A673 (cell line): ENCODE measurements at regions not wholly inside any gene's neighbourhood (a gene's known extent, or its start where the extent isn't known, plus 50 kb on each side); places are given as distances from the start of the nearest gene placed in this dataset.

Source experiments
- BruUV-seq: library from RNA; stranded (reverse); fragments of 400-500 nt; replicated peaks from 2 replicates; lab custom pipeline; 2021; lab: Mats Ljungman, UMichigan
- CTCF ChIA-PET: fragments of 300-600 bp; sonication (Branson Sonifier 250); formaldehyde crosslinking; loops from one replicate; lab custom pipeline; 2022; ENCODE audit warnings: antibody characterized with exemption; lab: Charles Lee
- POLR2A ChIA-PET: fragments of 300-600 bp; sonication (Branson Sonifier 250); formaldehyde crosslinking; loops from one replicate; lab custom pipeline; 2022; ENCODE audit warnings: antibody characterized with exemption; ENCODE audit not compliant: low non-redundant PET; lab: Charles Lee
- DNase-seq: peaks from one replicate; pipeline ENCODE4 v3.0.0-alpha.2; 2015; ENCODE audit warnings: low spot score
- H3K27ac ChIP-seq: fragments of 200-600 bp; sonication (generic); 2 replicates; pipeline ENCODE4 v1.5.1; 2016; ENCODE audit warnings: mixed run types, low read depth, mild to moderate bottlenecking, mixed read lengths, antibody characterized with exemption, low read length; ENCODE audit not compliant: poor library complexity, severe bottlenecking
- H3K27me3 ChIP-seq: fragments of 200-600 bp; sonication (generic); replicated peaks from 2 replicates; pipeline ENCODE4 v1.6.1; 2017; ENCODE audit warnings: mixed run types, low read depth, mild to moderate bottlenecking, mixed read lengths, antibody characterized with exemption, low read length; ENCODE audit not compliant: insufficient read depth, poor library complexity
- H3K36me3 ChIP-seq: fragments of 200-600 bp; sonication (generic); 2 replicates; pipeline ENCODE4 v1.6.1; 2016; ENCODE audit warnings: mixed run types, mild to moderate bottlenecking, mixed read lengths, antibody characterized with exemption, low read length; ENCODE audit not compliant: insufficient read depth, poor library complexity, severe bottlenecking
- H3K4me1 ChIP-seq: fragments of 200-600 bp; sonication (generic); 2 replicates; pipeline ENCODE4 v1.6.1; 2017; ENCODE audit warnings: mixed run types, mild to moderate bottlenecking, mixed read lengths, antibody characterized with exemption, low read length; ENCODE audit not compliant: insufficient read depth, poor library complexity, severe bottlenecking
- H3K4me3 ChIP-seq: fragments of 200-600 bp; sonication (generic); 2 replicates; pipeline ENCODE4 v1.5.1; 2016; ENCODE audit warnings: low read depth, mixed run types, mild to moderate bottlenecking, mixed read lengths, low read length; ENCODE audit not compliant: poor library complexity, severe bottlenecking
- H3K9me3 ChIP-seq: fragments of 200-600 bp; sonication (generic); 2 replicates; pipeline ENCODE4 v1.6.1; 2016; ENCODE audit warnings: mixed run types, low read depth, mild to moderate bottlenecking, mixed read lengths, antibody characterized with exemption, low read length; ENCODE audit not compliant: poor library complexity, severe bottlenecking
- CTCF ChIP-seq: fragments of 300-800, 200-600 bp; sonication (generic); conservative IDR thresholded peaks from 2 replicates; pipeline ENCODE4 v1.5.1; 2017; ENCODE audit warnings: low read depth, mild to moderate bottlenecking, antibody characterized with exemption, low read length, moderate library complexity, mixed read lengths
- EZH2 ChIP-seq: fragments of 200-600 bp; sonication (generic); IDR thresholded peaks from 2 replicates; pipeline ENCODE4 v1.6.1; 2017; ENCODE audit warnings: borderline replicate concordance, low read depth, mild to moderate bottlenecking, mixed read lengths, antibody characterized with exemption, low read length; ENCODE audit not compliant: poor library complexity, severe bottlenecking
- intact Hi-C: fragments of 100-400 bp; cut with micrococcal nuclease; formaldehyde crosslinking; loops from one replicate; pipeline ENCODE4 v1.10.0; 2022; ENCODE audit not compliant: unreplicated experiment

- TF ChIP-seq CTCF (no peak), EZH2 (no peak)
- ChIA-PET CTCF (no interaction called here), POLR2A (no interaction called here)
- H3K36me3 ChIP-seq: no peaks in the 10 kb centered on the region
- no peak overlapping the region for H3K27ac ChIP-seq
- intact Hi-C loops: no loop called here
- no peaks in the 10 kb centered on the region for H3K9me3 ChIP-seq
- H3K4me1 ChIP-seq: no peaks in the 10 kb centered on the region
- DNase-seq: no peak
- no TSS peak for BruUV-seq
- H3K27me3 ChIP-seq: no peaks in the 10 kb centered on the region
- no peak overlapping the region for H3K4me3 ChIP-seq
These were observed 417.2 kb upstream of the SYT1 start for GRCh38 chr12:78447373-78447772.

- Histone ChIP-seq H3K4me3 (no peak overlapping the region), H3K9me3 (no peaks in the 10 kb centered on the region), H3K4me1 (no peaks in the 10 kb centered on the region), H3K27me3 (no peaks in the 10 kb centered on the region), H3K27ac (no peak overlapping the region), H3K36me3 (no peaks in the 10 kb centered on the region)
- ChIA-PET POLR2A (no interaction called here), CTCF (no interaction called here)
- intact Hi-C loops: no loop called here
- BruUV-seq: no TSS peak
- TF ChIP-seq EZH2: no peak
- TF ChIP-seq CTCF: no peak
- no peak for DNase-seq
These were observed 415.9 kb upstream of the SYT1 start for GRCh38 chr12:78448692-78449091.

GRCh38 chr12:78455991-78456390 lies 408.6 kb upstream of the SYT1 start:
- Histone ChIP-seq H3K4me1 (no peaks in the 10 kb centered on the region), H3K27ac (no peak overlapping the region), H3K27me3 (no peaks in the 10 kb centered on the region), H3K4me3 (no peak overlapping the region), H3K9me3 (no peaks in the 10 kb centered on the region), H3K36me3 (no peaks in the 10 kb centered on the region)
- intact Hi-C loops: no loop called here
- POLR2A ChIA-PET: no interaction called here
- no peak for DNase-seq
- TF ChIP-seq EZH2: no peak
- no peak for TF ChIP-seq CTCF
- no TSS peak for BruUV-seq
- CTCF ChIA-PET: no interaction called here
